Liver (tissue), 8 donors: ENCODE measurements at regions not wholly inside any gene's neighbourhood (a gene's known extent, or its start where the extent isn't known, plus 50 kb on each side); places are given as distances from the start of the nearest gene placed in this dataset.

Experiments used
- DNase-seq: peaks from one replicate; pipeline ENCODE4 v3.0.0-alpha.2; 2017; ENCODE audit warnings: low spot score
- H3K27ac ChIP-seq, 2 donors: one replicate each; pipeline ENCODE4 v1.7.0; 2013; ENCODE audit warnings: inconsistent platforms in 2 of 2, low read length in 2 of 2, control low read depth in 1 of 2, low read depth in 1 of 2, mild to moderate bottlenecking in 1 of 2
- H3K27me3 ChIP-seq, 4 donors: one replicate each; pipeline versions ENCODE4 v1.6.1 to v1.7.0; 2013; ENCODE audit warnings: low read length in 3 of 4, inconsistent platforms in 1 of 4, mild to moderate bottlenecking in 1 of 4, moderate library complexity in 1 of 4; ENCODE audit not compliant: control insufficient read depth in 4 of 4, insufficient read depth in 4 of 4
- H3K36me3 ChIP-seq, 4 donors: one replicate each; pipeline versions ENCODE4 v1.6.1 to v1.7.0; 2013; ENCODE audit warnings: low read length in 3 of 4, mild to moderate bottlenecking in 3 of 4, low read depth in 1 of 4, moderate library complexity in 1 of 4; ENCODE audit not compliant: control insufficient read depth in 4 of 4, insufficient read depth in 3 of 4
- H3K4me1 ChIP-seq, 4 donors: one replicate each; pipeline versions ENCODE4 v1.6.1 to v1.7.0; 2013; ENCODE audit warnings: low read length in 3 of 4, mild to moderate bottlenecking in 3 of 4, moderate library complexity in 1 of 4; ENCODE audit not compliant: control insufficient read depth in 4 of 4, insufficient read depth in 4 of 4
- H3K4me3 ChIP-seq, 3 donors: one replicate each; pipeline versions ENCODE4 v1.6.1 to v1.7.0; 2013; ENCODE audit warnings: low read length in 3 of 3, control low read depth in 1 of 3, low read depth in 1 of 3, mild to moderate bottlenecking in 1 of 3
- H3K9ac ChIP-seq, 2 donors: one replicate each; pipeline ENCODE4 v1.7.0; 2013; ENCODE audit warnings: low read length in 2 of 2, mild to moderate bottlenecking in 2 of 2, moderate library complexity in 2 of 2, control low read depth in 1 of 2, low read depth in 1 of 2
- H3K9me3 ChIP-seq, 4 donors: one replicate each; pipeline versions ENCODE4 v1.6.1 to v1.7.0; 2013; ENCODE audit warnings: low read length in 3 of 4; ENCODE audit not compliant: control insufficient read depth in 4 of 4
- ATF3 ChIP-seq: IDR thresholded peaks from 2 replicates; pipeline ENCODE4 v1.6.1; 2016; ENCODE audit warnings: antibody characterized with exemption
- CTCF ChIP-seq: fragments of 150-350 bp; IDR thresholded peaks from 2 replicates; pipeline ENCODE4 v1.5.1; 2017; ENCODE audit warnings: improper control_type of control experiment, low read depth, low read length; ENCODE audit not compliant: missing input control
- EGR1 ChIP-seq, 2 donors: IDR thresholded peaks; 2 replicates each; pipeline ENCODE4 v1.6.1; 2016 to 2018; ENCODE audit warnings: antibody characterized with exemption in 2 of 2, low read depth in 2 of 2
- FOXA1 ChIP-seq: IDR thresholded peaks from 2 replicates; pipeline ENCODE4 v1.6.1; 2016; ENCODE audit warnings: antibody characterized with exemption
- FOXA2 ChIP-seq: IDR thresholded peaks from 2 replicates; pipeline ENCODE4 v1.6.1; 2016; ENCODE audit warnings: antibody characterized with exemption
- GABPA ChIP-seq, 2 donors: IDR thresholded peaks in 1 of 2; conservative IDR thresholded peaks in 1 of 2; 2 replicates each; pipeline ENCODE4 v1.6.1; 2016; ENCODE audit warnings: antibody characterized with exemption in 2 of 2, mild to moderate bottlenecking in 1 of 2, moderate library complexity in 1 of 2
- HNF4A ChIP-seq, 2 donors: conservative IDR thresholded peaks; 2 replicates each; pipeline ENCODE4 v1.6.1; 2016; ENCODE audit warnings: antibody characterized with exemption in 2 of 2, mild to moderate bottlenecking in 2 of 2
- HNF4G ChIP-seq: IDR thresholded peaks from 2 replicates; pipeline ENCODE4 v1.6.1; 2016; ENCODE audit warnings: antibody characterized with exemption
- JUND ChIP-seq, 2 donors: IDR thresholded peaks; 2 replicates each; pipeline ENCODE4 v1.6.1; 2016; ENCODE audit warnings: antibody characterized with exemption in 2 of 2
- NR2F2 ChIP-seq: IDR thresholded peaks from 2 replicates; pipeline ENCODE4 v1.6.1; 2016; ENCODE audit warnings: antibody characterized with exemption
- RAD21 ChIP-seq, 2 donors: IDR thresholded peaks; 2 replicates each; pipeline ENCODE4 v1.6.1; 2016; ENCODE audit warnings: antibody characterized with exemption in 2 of 2, mild to moderate bottlenecking in 2 of 2
- RXRA ChIP-seq, 2 donors: IDR thresholded peaks; 2 replicates each; pipeline ENCODE4 v1.6.1; 2017 to 2018; ENCODE audit warnings: antibody characterized with exemption in 2 of 2, mild to moderate bottlenecking in 1 of 2
- SP1 ChIP-seq: IDR thresholded peaks from 2 replicates; pipeline ENCODE4 v1.6.1; 2018; ENCODE audit warnings: antibody characterized with exemption, mild to moderate bottlenecking
- TAF1 ChIP-seq: conservative IDR thresholded peaks from 2 replicates; pipeline ENCODE4 v1.6.1; 2016; ENCODE audit warnings: antibody characterized with exemption, mild to moderate bottlenecking
- ZBTB33 ChIP-seq: IDR thresholded peaks from 2 replicates; pipeline ENCODE4 v1.6.1; 2016; ENCODE audit warnings: antibody characterized with exemption
- WGBS: extraction: QIAGEN DNeasy Blood & Tissue Kit; methylation state at CpG from one replicate; pipeline ENCODE4 v1.1.7; 2013; 5-methylcytosine and 5-hydroxymethylcytosine counted together
- TF ChIP-seq, protein P1 (sequence below): IDR thresholded peaks from 2 replicates; pipeline ENCODE4 v1.6.1; 2016; ENCODE audit warnings: antibody characterized with exemption
- TF ChIP-seq, protein P2 (sequence below): IDR thresholded peaks from 2 replicates; pipeline ENCODE4 v1.6.1; 2016; ENCODE audit warnings: antibody characterized with exemption, mild to moderate bottlenecking
- donor health status: healthy.
- donor health status: healthy.
- donor health status: healthy.
- donor health status: healthy.
- donor health status: healthy.

DNA sequence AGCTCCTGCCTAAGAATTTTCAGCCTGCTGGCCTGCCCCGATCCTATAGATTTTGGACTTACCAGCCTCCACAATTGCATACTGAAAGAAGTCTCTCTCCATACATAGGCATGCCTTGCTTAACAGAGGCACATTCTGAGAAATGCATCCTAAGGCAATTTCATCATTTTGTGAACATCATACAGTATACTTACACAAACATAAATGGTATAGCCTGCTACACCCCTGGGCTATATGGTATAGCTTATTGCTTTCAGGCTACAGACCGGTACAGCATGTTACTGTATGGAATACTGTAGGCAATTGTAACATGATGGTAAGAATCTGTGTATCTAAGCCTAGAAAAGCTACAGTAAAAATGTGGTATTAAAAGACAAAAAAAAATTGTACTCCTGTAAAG, 174.7 kb downstream of the NRIP1 start:
- TF ChIP-seq CTCF (no peak), EGR1 (IDR thresholded peaks at IDR 0.05; ENCODE audit: low read depth in 2 of 2) (no peak), TAF1 (no peak), FOXA1 (no peak), HNF4A (conservative IDR thresholded peaks at IDR 0.05) (no peak)
- TF ChIP-seq, protein P1, sequence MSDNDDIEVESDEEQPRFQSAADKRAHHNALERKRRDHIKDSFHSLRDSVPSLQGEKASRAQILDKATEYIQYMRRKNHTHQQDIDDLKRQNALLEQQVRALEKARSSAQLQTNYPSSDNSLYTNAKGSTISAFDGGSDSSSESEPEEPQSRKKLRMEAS, result no peak
- TF ChIP-seq, protein P2, sequence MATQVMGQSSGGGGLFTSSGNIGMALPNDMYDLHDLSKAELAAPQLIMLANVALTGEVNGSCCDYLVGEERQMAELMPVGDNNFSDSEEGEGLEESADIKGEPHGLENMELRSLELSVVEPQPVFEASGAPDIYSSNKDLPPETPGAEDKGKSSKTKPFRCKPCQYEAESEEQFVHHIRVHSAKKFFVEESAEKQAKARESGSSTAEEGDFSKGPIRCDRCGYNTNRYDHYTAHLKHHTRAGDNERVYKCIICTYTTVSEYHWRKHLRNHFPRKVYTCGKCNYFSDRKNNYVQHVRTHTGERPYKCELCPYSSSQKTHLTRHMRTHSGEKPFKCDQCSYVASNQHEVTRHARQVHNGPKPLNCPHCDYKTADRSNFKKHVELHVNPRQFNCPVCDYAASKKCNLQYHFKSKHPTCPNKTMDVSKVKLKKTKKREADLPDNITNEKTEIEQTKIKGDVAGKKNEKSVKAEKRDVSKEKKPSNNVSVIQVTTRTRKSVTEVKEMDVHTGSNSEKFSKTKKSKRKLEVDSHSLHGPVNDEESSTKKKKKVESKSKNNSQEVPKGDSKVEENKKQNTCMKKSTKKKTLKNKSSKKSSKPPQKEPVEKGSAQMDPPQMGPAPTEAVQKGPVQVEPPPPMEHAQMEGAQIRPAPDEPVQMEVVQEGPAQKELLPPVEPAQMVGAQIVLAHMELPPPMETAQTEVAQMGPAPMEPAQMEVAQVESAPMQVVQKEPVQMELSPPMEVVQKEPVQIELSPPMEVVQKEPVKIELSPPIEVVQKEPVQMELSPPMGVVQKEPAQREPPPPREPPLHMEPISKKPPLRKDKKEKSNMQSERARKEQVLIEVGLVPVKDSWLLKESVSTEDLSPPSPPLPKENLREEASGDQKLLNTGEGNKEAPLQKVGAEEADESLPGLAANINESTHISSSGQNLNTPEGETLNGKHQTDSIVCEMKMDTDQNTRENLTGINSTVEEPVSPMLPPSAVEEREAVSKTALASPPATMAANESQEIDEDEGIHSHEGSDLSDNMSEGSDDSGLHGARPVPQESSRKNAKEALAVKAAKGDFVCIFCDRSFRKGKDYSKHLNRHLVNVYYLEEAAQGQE, result no peak
- no peaks in the 10 kb centered on the region for H3K27me3 ChIP-seq

GRCh38 chr21:14889080-14889810, 175.6 kb downstream of the NRIP1 start:
- no peaks in the 10 kb centered on the region for H3K27me3 ChIP-seq
- no peaks in the 10 kb centered on the region for H3K9me3 ChIP-seq
- no peak overlapping the region for H3K9ac ChIP-seq
- no peaks in the 10 kb centered on the region for H3K36me3 ChIP-seq
- H3K4me3 ChIP-seq, result no peak overlapping the region
- H3K4me1 ChIP-seq, result peaks cover 9 to 15% (median 13%) of the 10 kb centered on the region in 4 donors
- peak overlapping the region; percentile 62 to 65 for H3K27ac ChIP-seq
- no peak for DNase-seq
- WGBS, result 23% methylated on average over 5 of the region's 5 CpGs
- peak; percentile 75 to 94 for TF ChIP-seq JUND (IDR thresholded peaks at IDR 0.05)
- peak; percentile 66 for TF ChIP-seq RAD21 (IDR thresholded peaks at IDR 0.05)
- TF ChIP-seq, protein P2, result peak; percentile 49
- TF ChIP-seq CTCF, result no peak
- peak; percentile 95 for TF ChIP-seq FOXA2
- TF ChIP-seq HNF4A (conservative IDR thresholded peaks at IDR 0.05), result peak; percentile 100
- peak; percentile 94 for TF ChIP-seq ZBTB33
- TF ChIP-seq, protein P1, result peak; percentile 99
- peak; percentile 92 to 96 for TF ChIP-seq RXRA (IDR thresholded peaks at IDR 0.05)
- peak; percentile 95 for TF ChIP-seq SP1
- peak in 1 of 2 donors; percentile 26 for TF ChIP-seq GABPA (IDR thresholded peaks at IDR 0.05 in 1 of 2, conservative IDR thresholded peaks at IDR 0.05 in 1 of 2)
- peak; percentile 81 for TF ChIP-seq ATF3
- TF ChIP-seq HNF4G, result peak; percentile 100
- peak; percentile 94 for TF ChIP-seq FOXA1
- TF ChIP-seq NR2F2, result peak; percentile 82

More for the DNA sequence above, 174.7 kb downstream of the NRIP1 start:
- no peak for DNase-seq
- H3K4me3 ChIP-seq, result no peak overlapping the region
- WGBS, result 99% methylated on average over 2 of the region's 2 CpGs
- peaks cover 9 to 15% (median 13%) of the 10 kb centered on the region in 4 donors for H3K4me1 ChIP-seq
- H3K27ac ChIP-seq, result no peak overlapping the region
- H3K9ac ChIP-seq, result no peak overlapping the region
- no peaks in the 10 kb centered on the region for H3K9me3 ChIP-seq
- no peaks in the 10 kb centered on the region for H3K36me3 ChIP-seq
